GM12891 (cell line): ENCODE measurements at regions not wholly inside any gene's neighbourhood (a gene's known extent, or its start where the extent isn't known, plus 50 kb on each side); places are given as distances from the start of the nearest gene placed in this dataset.

Experiments
- DNase-seq: peaks from one replicate; pipeline ENCODE4 v3.0.0; 2011; ENCODE audit warnings: low spot score; ENCODE audit not compliant: insufficient read length
- FAIRE-seq: peaks from 2 replicates; lab custom pipeline; 2011; peaks lifted over from hg19 to GRCh38; lab: Jason Lieb, UNC
- PAX5 ChIP-seq: IDR thresholded peaks from 2 replicates; pipeline ENCODE4 v1.6.1; 2011; ENCODE audit warnings: low read length, moderate library complexity, mild to moderate bottlenecking; ENCODE audit not compliant: insufficient read depth, severe bottlenecking
- POLR2A ChIP-seq: IDR thresholded peaks from 2 replicates; pipeline ENCODE4 v1.6.1; 2011; ENCODE audit warnings: low read depth, low read length, control low read depth
- POLR2AphosphoS5 ChIP-seq: IDR thresholded peaks from 2 replicates; pipeline ENCODE4 v1.6.1; 2011; ENCODE audit warnings: low read depth, low read length, control low read depth
- POU2F2 ChIP-seq: IDR thresholded peaks from 2 replicates; pipeline ENCODE4 v1.6.1; 2011; ENCODE audit warnings: low read depth, mild to moderate bottlenecking, control low read depth, low read length, moderate library complexity
- SPI1 ChIP-seq: IDR thresholded peaks from 2 replicates; pipeline ENCODE4 v1.6.1; 2011; ENCODE audit warnings: low read depth, low read length, control low read depth
- TAF1 ChIP-seq: IDR thresholded peaks from 2 replicates; pipeline ENCODE4 v1.6.1; 2011; ENCODE audit warnings: low read depth, low read length, control low read depth

- FAIRE-seq (no peak), DNase-seq (no peak)
These were observed 88.5 kb upstream of the PTCHD4 start for GRCh38 chr6:48199499-48199898.

GRCh38 chr6:48197941-48198340 is 86.9 kb upstream of the PTCHD4 start:
- TF ChIP-seq PAX5: no peak
- no peak for TF ChIP-seq POU2F2
- no peak for TF ChIP-seq POLR2AphosphoS5
- TF ChIP-seq TAF1: no peak
- TF ChIP-seq POLR2A: no peak
- no peak for TF ChIP-seq SPI1
- FAIRE-seq (no peak), DNase-seq (no peak)

More at GRCh38 chr6:48199499-48199898, 88.5 kb upstream of the PTCHD4 start:
- no peak for TF ChIP-seq TAF1
- TF ChIP-seq PAX5: no peak
- no peak for TF ChIP-seq POU2F2
- TF ChIP-seq POLR2AphosphoS5: no peak
- TF ChIP-seq POLR2A: no peak
- no peak for TF ChIP-seq SPI1

GRCh38 chr6:48194596-48195295 is 83.7 kb upstream of the PTCHD4 start:
- FAIRE-seq (no peak), DNase-seq (no peak)
- no peak for TF ChIP-seq POLR2A
- TF ChIP-seq SPI1: 0 out of 2 replicates have a peak, but pooled peaks have one; percentile 21

- FAIRE-seq: no peak
These were observed 77.2 kb upstream of the PTCHD4 start for GRCh38 chr6:48188158-48188557.

GRCh38 chr6:48186746-48187145 is 75.7 kb upstream of the PTCHD4 start:
- no peak for TF ChIP-seq POLR2AphosphoS5
- TF ChIP-seq TAF1: no peak
- no peak for TF ChIP-seq POLR2A
- no peak for TF ChIP-seq PAX5
- no peak for TF ChIP-seq SPI1
- no peak for TF ChIP-seq POU2F2
- DNase-seq: no peak
- FAIRE-seq: no peak

More at GRCh38 chr6:48188158-48188557, 77.2 kb upstream of the PTCHD4 start:
- TF ChIP-seq POLR2A (no peak), POLR2AphosphoS5 (no peak), TAF1 (no peak), SPI1 (no peak), POU2F2 (no peak), PAX5 (no peak)
- DNase-seq: no peak

- DNase-seq (no peak), FAIRE-seq (no peak)
- TF ChIP-seq PAX5 (no peak), TAF1 (no peak), SPI1 (no peak), POLR2AphosphoS5 (no peak), POLR2A (no peak), POU2F2 (no peak)
These were observed 73.7 kb upstream of the PTCHD4 start for GRCh38 chr6:48184648-48185047.

- TF ChIP-seq TAF1 (no peak), POLR2AphosphoS5 (no peak)
- DNase-seq (no peak), FAIRE-seq (no peak)
These were observed 73.0 kb upstream of the PTCHD4 start for GRCh38 chr6:48183811-48184605.

GRCh38 chr6:48183178-48183577 is 72.2 kb upstream of the PTCHD4 start:
- FAIRE-seq: no peak
- no peak for DNase-seq
- no peak for TF ChIP-seq TAF1

- no peak for TF ChIP-seq POLR2A
- no peak for TF ChIP-seq PAX5
- TF ChIP-seq POLR2AphosphoS5: no peak
- FAIRE-seq: no peak
- DNase-seq: no peak
These were observed 67.7 kb upstream of the PTCHD4 start for GRCh38 chr6:48178700-48179099.

- DNase-seq (no peak), FAIRE-seq (no peak)
- no peak for TF ChIP-seq TAF1
- no peak for TF ChIP-seq POLR2A
- TF ChIP-seq PAX5: no peak
- TF ChIP-seq SPI1: no peak
- TF ChIP-seq POU2F2: no peak
- no peak for TF ChIP-seq POLR2AphosphoS5
These were observed 66.8 kb upstream of the PTCHD4 start for GRCh38 chr6:48177786-48178185.
